H1 (cell line): ENCODE measurements at regions not wholly inside any gene's neighbourhood (a gene's known extent, or its start where the extent isn't known, plus 50 kb on each side); places are given as distances from the start of the nearest gene placed in this dataset.

ENCODE experiments used
- CHD1 ChIP-seq: IDR thresholded peaks from 2 replicates; pipeline ENCODE4 v1.6.1; 2012; ENCODE audit warnings: low read depth, low read length, improper control_type of control experiment
- JUN ChIP-seq: IDR thresholded peaks from 2 replicates; pipeline ENCODE4 v1.6.1; 2011; ENCODE audit warnings: low read depth, mild to moderate bottlenecking, improper control_type of control experiment, low read length
- NRF1 ChIP-seq: IDR thresholded peaks from 2 replicates; pipeline ENCODE4 v1.6.1; 2011; ENCODE audit warnings: mild to moderate bottlenecking, low read depth, low read length, improper control_type of control experiment
- POLR2A ChIP-seq, 2 experiments: IDR thresholded peaks; 1 replicate in 1 of 2; 2 replicates in 1 of 2; pipeline ENCODE4 v1.6.1; 2011; ENCODE audit warnings: low read depth in 2 of 2, low read length in 2 of 2, mild to moderate bottlenecking in 2 of 2; ENCODE audit errors: control extremely low read depth in 1 of 2
- POLR2AphosphoS5 ChIP-seq: IDR thresholded peaks from 2 replicates; pipeline ENCODE4 v1.6.1; 2011; ENCODE audit warnings: low read depth, low read length
- POU5F1 ChIP-seq: IDR thresholded peaks from 2 replicates; pipeline ENCODE4 v1.6.1; 2011; ENCODE audit warnings: low read depth, mild to moderate bottlenecking, low read length, moderate library complexity
- RFX5 ChIP-seq: IDR thresholded peaks from 2 replicates; pipeline ENCODE4 v1.6.1; 2011; ENCODE audit warnings: low read depth, low read length, improper control_type of control experiment, borderline replicate concordance
- SAP30 ChIP-seq: fragments of 300-600 bp; sonication (generic); IDR thresholded peaks from 2 replicates; pipeline ENCODE4 v1.7.1; 2012; ENCODE audit warnings: low read length, moderate library complexity, mild to moderate bottlenecking, inconsistent platforms; ENCODE audit not compliant: insufficient read depth, insufficient replicate concordance
- SP1 ChIP-seq: IDR thresholded peaks from 2 replicates; pipeline ENCODE4 v1.6.1; 2011; ENCODE audit warnings: low read depth, low read length
- TF ChIP-seq, protein P1 (sequence below), 3 experiments: IDR thresholded peaks; 1 replicate in 2 of 3; 2 replicates in 1 of 3; pipeline versions ENCODE4 v1.5.1 to v1.6.1; 2011; ENCODE audit warnings: low read length in 3 of 3, mild to moderate bottlenecking in 3 of 3, inconsistent platforms in 2 of 3, low read depth in 1 of 3, moderate library complexity in 1 of 3; ENCODE audit not compliant: insufficient read depth in 1 of 3; ENCODE audit errors: control extremely low read depth in 1 of 3
- TF ChIP-seq, protein P2 (sequence below): IDR thresholded peaks from 2 replicates; pipeline ENCODE4 v1.6.1; 2011; ENCODE audit warnings: low read length, improper control_type of control experiment

- no peak for TF ChIP-seq JUN
- TF ChIP-seq, protein P1, sequence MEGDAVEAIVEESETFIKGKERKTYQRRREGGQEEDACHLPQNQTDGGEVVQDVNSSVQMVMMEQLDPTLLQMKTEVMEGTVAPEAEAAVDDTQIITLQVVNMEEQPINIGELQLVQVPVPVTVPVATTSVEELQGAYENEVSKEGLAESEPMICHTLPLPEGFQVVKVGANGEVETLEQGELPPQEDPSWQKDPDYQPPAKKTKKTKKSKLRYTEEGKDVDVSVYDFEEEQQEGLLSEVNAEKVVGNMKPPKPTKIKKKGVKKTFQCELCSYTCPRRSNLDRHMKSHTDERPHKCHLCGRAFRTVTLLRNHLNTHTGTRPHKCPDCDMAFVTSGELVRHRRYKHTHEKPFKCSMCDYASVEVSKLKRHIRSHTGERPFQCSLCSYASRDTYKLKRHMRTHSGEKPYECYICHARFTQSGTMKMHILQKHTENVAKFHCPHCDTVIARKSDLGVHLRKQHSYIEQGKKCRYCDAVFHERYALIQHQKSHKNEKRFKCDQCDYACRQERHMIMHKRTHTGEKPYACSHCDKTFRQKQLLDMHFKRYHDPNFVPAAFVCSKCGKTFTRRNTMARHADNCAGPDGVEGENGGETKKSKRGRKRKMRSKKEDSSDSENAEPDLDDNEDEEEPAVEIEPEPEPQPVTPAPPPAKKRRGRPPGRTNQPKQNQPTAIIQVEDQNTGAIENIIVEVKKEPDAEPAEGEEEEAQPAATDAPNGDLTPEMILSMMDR (IDR thresholded peaks at IDR 0.05; ENCODE audit: control extremely low read depth in 1 of 3, insufficient read depth in 1 of 3, low read depth in 1 of 3, low read length in 3 of 3), result no peak
- TF ChIP-seq POLR2A (IDR thresholded peaks at IDR 0.05; ENCODE audit: control extremely low read depth in 1 of 2, low read depth in 2 of 2, low read length in 2 of 2), result no peak
- TF ChIP-seq POU5F1, result no peak
- no peak for TF ChIP-seq SP1
- TF ChIP-seq POLR2AphosphoS5, result no peak
- TF ChIP-seq, protein P2, sequence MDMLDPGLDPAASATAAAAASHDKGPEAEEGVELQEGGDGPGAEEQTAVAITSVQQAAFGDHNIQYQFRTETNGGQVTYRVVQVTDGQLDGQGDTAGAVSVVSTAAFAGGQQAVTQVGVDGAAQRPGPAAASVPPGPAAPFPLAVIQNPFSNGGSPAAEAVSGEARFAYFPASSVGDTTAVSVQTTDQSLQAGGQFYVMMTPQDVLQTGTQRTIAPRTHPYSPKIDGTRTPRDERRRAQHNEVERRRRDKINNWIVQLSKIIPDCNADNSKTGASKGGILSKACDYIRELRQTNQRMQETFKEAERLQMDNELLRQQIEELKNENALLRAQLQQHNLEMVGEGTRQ, result no peak
- TF ChIP-seq RFX5, result no peak
- TF ChIP-seq CHD1, result no peak
- TF ChIP-seq SAP30, result no peak
- no peak for TF ChIP-seq NRF1
These were observed 186.1 kb downstream of the CBLN1 start for GRCh38 chr16:49095539-49095938.
